ENCODE measurements at regions not wholly inside any gene's neighbourhood (a gene's known extent, or its start where the extent isn't known, plus 50 kb on each side); places are given as distances from the start of the nearest gene placed in this dataset.
"Not testable (repeated sequence)": the region's sequence is repeated elsewhere in the genome, so short reads cannot be mapped to it uniquely, and the experiment has no call there.

- Histone ChIP-seq H3K27ac (no peak overlapping the region), H3K36me3 (no peaks in the 10 kb centered on the region), H3K4me3 (no peak overlapping the region), H3K27me3 (peaks cover 16% of the 10 kb centered on the region), H3K4me1 (no peaks in the 10 kb centered on the region), H3K9me3 (replicated peaks) (no peaks in the 10 kb centered on the region)
- DNase-seq: no peak
Measured at GRCh38 chr1:19024532-19024931, 68.1 kb upstream of the IFFO2 start.

- Histone ChIP-seq H3K9me3 (replicated peaks) (no peaks in the 10 kb centered on the region), H3K27ac (no peak overlapping the region)
Measured at GRCh38 chr1:19023787-19024186, 67.3 kb upstream of the IFFO2 start.

GRCh38 chr1:19021845-19022244 is 65.4 kb upstream of the IFFO2 start:
- DNase-seq: no peak
- no peaks in the 10 kb centered on the region for H3K9me3 ChIP-seq (replicated peaks)
- H3K27ac ChIP-seq: no peak overlapping the region
- no peak overlapping the region for H3K4me3 ChIP-seq
- H3K27me3 ChIP-seq: no peaks in the 10 kb centered on the region
- no peaks in the 10 kb centered on the region for H3K4me1 ChIP-seq
- H3K36me3 ChIP-seq: no peaks in the 10 kb centered on the region

More at GRCh38 chr1:19023787-19024186, 67.3 kb upstream of the IFFO2 start:
- peaks cover 8% of the 10 kb centered on the region for H3K27me3 ChIP-seq
- no peak overlapping the region for H3K4me3 ChIP-seq
- no peaks in the 10 kb centered on the region for H3K36me3 ChIP-seq
- no peak for DNase-seq
- H3K4me1 ChIP-seq: no peaks in the 10 kb centered on the region

- not testable (repeated sequence) for DNase-seq; H3K27me3 ChIP-seq; H3K9me3 ChIP-seq (replicated peaks); H3K36me3 ChIP-seq; H3K27ac ChIP-seq; H3K4me1 ChIP-seq; H3K4me3 ChIP-seq
Measured at GRCh38 chr1:19019288-19019687, 62.8 kb upstream of the IFFO2 start.

GRCh38 chr1:19015476-19015875 is 59.0 kb upstream of the IFFO2 start:
- DNase-seq: no peak
- H3K9me3 ChIP-seq (replicated peaks): no peaks in the 10 kb centered on the region
- H3K27ac ChIP-seq: no peak overlapping the region
- H3K27me3 ChIP-seq: no peaks in the 10 kb centered on the region
- no peaks in the 10 kb centered on the region for H3K36me3 ChIP-seq
- no peak overlapping the region for H3K4me3 ChIP-seq
- H3K4me1 ChIP-seq: peaks cover 21% of the 10 kb centered on the region

- H3K4me3 ChIP-seq: no peak overlapping the region
- no peak overlapping the region for H3K27ac ChIP-seq
- H3K36me3 ChIP-seq: no peaks in the 10 kb centered on the region
- no peak for DNase-seq
- H3K9me3 ChIP-seq (replicated peaks): no peaks in the 10 kb centered on the region
- no peaks in the 10 kb centered on the region for H3K27me3 ChIP-seq
- peaks cover 28% of the 10 kb centered on the region for H3K4me1 ChIP-seq
Measured at GRCh38 chr1:19014765-19015164, 58.3 kb upstream of the IFFO2 start.

- DNase-seq: no peak
- Histone ChIP-seq H3K9me3 (replicated peaks) (no peaks in the 10 kb centered on the region), H3K27me3 (no peaks in the 10 kb centered on the region), H3K4me1 (peaks cover 36% of the 10 kb centered on the region), H3K4me3 (no peak overlapping the region), H3K27ac (no peak overlapping the region), H3K36me3 (no peaks in the 10 kb centered on the region)
Measured at GRCh38 chr1:19013826-19014548, 57.5 kb upstream of the IFFO2 start.

- Histone ChIP-seq H3K4me1 (peaks cover 50% of the 10 kb centered on the region), H3K9me3 (replicated peaks) (no peaks in the 10 kb centered on the region), H3K27me3 (no peaks in the 10 kb centered on the region), H3K27ac (no peak overlapping the region), H3K4me3 (no peak overlapping the region), H3K36me3 (no peaks in the 10 kb centered on the region)
- peak in 1 of 2 experiments; percentile 35 for DNase-seq
Measured at GRCh38 chr1:19011845-19012231, 55.4 kb upstream of the IFFO2 start.

GRCh38 chr1:19010995-19011844 is 54.7 kb upstream of the IFFO2 start:
- DNase-seq: peak; percentile 77 to 81
- H3K4me3 ChIP-seq: no peak overlapping the region
- H3K4me1 ChIP-seq: peaks cover 50% of the 10 kb centered on the region
- no peaks in the 10 kb centered on the region for H3K36me3 ChIP-seq
- H3K27ac ChIP-seq: peak overlapping the region; percentile 43
- no peaks in the 10 kb centered on the region for H3K9me3 ChIP-seq (replicated peaks)
- no peaks in the 10 kb centered on the region for H3K27me3 ChIP-seq

- no peak overlapping the region for H3K4me3 ChIP-seq
- peak overlapping the region; percentile 43 for H3K27ac ChIP-seq
Measured at GRCh38 chr1:19010503-19010902, 54.0 kb upstream of the IFFO2 start.

GRCh38 chr1:19009882-19010321 is 53.4 kb upstream of the IFFO2 start:
- H3K36me3 ChIP-seq: no peaks in the 10 kb centered on the region
- DNase-seq: peak; percentile 80 to 89
- no peaks in the 10 kb centered on the region for H3K27me3 ChIP-seq
- peak overlapping the region; percentile 43 for H3K27ac ChIP-seq
- peaks cover 50% of the 10 kb centered on the region for H3K4me1 ChIP-seq
- H3K9me3 ChIP-seq (replicated peaks): no peaks in the 10 kb centered on the region
- H3K4me3 ChIP-seq: no peak overlapping the region

More at GRCh38 chr1:19010503-19010902, 54.0 kb upstream of the IFFO2 start:
- no peaks in the 10 kb centered on the region for H3K36me3 ChIP-seq
- DNase-seq: no peak
- H3K9me3 ChIP-seq (replicated peaks): no peaks in the 10 kb centered on the region
- H3K27me3 ChIP-seq: no peaks in the 10 kb centered on the region
- H3K4me1 ChIP-seq: peaks cover 50% of the 10 kb centered on the region

- no peak for DNase-seq
- no peak overlapping the region for H3K4me3 ChIP-seq
- no peaks in the 10 kb centered on the region for H3K27me3 ChIP-seq
- H3K27ac ChIP-seq: peak overlapping the region; percentile 43
- no peaks in the 10 kb centered on the region for H3K9me3 ChIP-seq (replicated peaks)
- no peaks in the 10 kb centered on the region for H3K36me3 ChIP-seq
- peaks cover 50% of the 10 kb centered on the region for H3K4me1 ChIP-seq
Measured at GRCh38 chr1:19009126-19009881, 52.8 kb upstream of the IFFO2 start.

GRCh38 chr1:19007491-19008441 is 51.3 kb upstream of the IFFO2 start:
- H3K9me3 ChIP-seq (replicated peaks): peaks cover 8% of the 10 kb centered on the region; the same call in 1 of the 2 replicates
- DNase-seq: peak; percentile 37 to 56
- no peak overlapping the region for H3K27ac ChIP-seq
- no peaks in the 10 kb centered on the region for H3K36me3 ChIP-seq
- H3K4me3 ChIP-seq: no peak overlapping the region
- H3K4me1 ChIP-seq: peaks cover 50% of the 10 kb centered on the region
- H3K27me3 ChIP-seq: 0 out of 2 replicates have a peak, but pooled peaks cover 3% of the 10 kb centered on the region

GRCh38 chr1:19006837-19007271 is 50.4 kb upstream of the IFFO2 start:
- H3K4me1 ChIP-seq: peaks cover 43% of the 10 kb centered on the region
- peaks cover 8% of the 10 kb centered on the region; the same call in 1 of the 2 replicates for H3K9me3 ChIP-seq (replicated peaks)
- H3K36me3 ChIP-seq: no peaks in the 10 kb centered on the region
- H3K27me3 ChIP-seq: 0 out of 2 replicates have a peak, but pooled peaks cover 3% of the 10 kb centered on the region
- no peak overlapping the region for H3K27ac ChIP-seq
- DNase-seq: no peak
- H3K4me3 ChIP-seq: no peak overlapping the region
